SH-SY5Y (cell line): ENCODE measurements at regions not wholly inside any gene's neighbourhood (a gene's known extent, or its start where the extent isn't known, plus 50 kb on each side); places are given as distances from the start of the nearest gene placed in this dataset.

Source experiments
- GATA2 ChIP-seq: IDR thresholded peaks from 2 replicates; pipeline ENCODE4 v1.6.1; 2011; ENCODE audit warnings: mild to moderate bottlenecking, low read depth, low read length
- GATA3 ChIP-seq: IDR thresholded peaks from 2 replicates; pipeline ENCODE4 v1.6.1; 2011; ENCODE audit warnings: low read depth, mild to moderate bottlenecking, low read length, moderate library complexity

- no peak for TF ChIP-seq GATA2
- no peak for TF ChIP-seq GATA3
These were observed 261.2 kb upstream of the MARCKS start for GRCh38 chr6:113595911-113596376.
